Fibroblast of lung (primary cell): ENCODE measurements at regions not wholly inside any gene's neighbourhood (a gene's known extent, or its start where the extent isn't known, plus 50 kb on each side); places are given as distances from the start of the nearest gene placed in this dataset.

ENCODE experiments used
- EZH2 ChIP-seq: IDR thresholded peaks from 2 replicates; pipeline ENCODE4 v1.5.1; 2012; ENCODE audit warnings: low read length, control low read depth, mild to moderate bottlenecking; ENCODE audit errors: missing control alignments
- TF ChIP-seq, protein P1 (sequence below), 2 donors: IDR thresholded peaks in 1 of 2; conservative IDR thresholded peaks in 1 of 2; 1 replicate in 1 of 2; 2 replicates in 1 of 2; pipeline ENCODE4 v1.5.1; 2011 to 2012; ENCODE audit warnings: low read length in 2 of 2, control low read depth in 1 of 2, inconsistent platforms in 1 of 2, low read depth in 1 of 2, mild to moderate bottlenecking in 1 of 2

DNA sequence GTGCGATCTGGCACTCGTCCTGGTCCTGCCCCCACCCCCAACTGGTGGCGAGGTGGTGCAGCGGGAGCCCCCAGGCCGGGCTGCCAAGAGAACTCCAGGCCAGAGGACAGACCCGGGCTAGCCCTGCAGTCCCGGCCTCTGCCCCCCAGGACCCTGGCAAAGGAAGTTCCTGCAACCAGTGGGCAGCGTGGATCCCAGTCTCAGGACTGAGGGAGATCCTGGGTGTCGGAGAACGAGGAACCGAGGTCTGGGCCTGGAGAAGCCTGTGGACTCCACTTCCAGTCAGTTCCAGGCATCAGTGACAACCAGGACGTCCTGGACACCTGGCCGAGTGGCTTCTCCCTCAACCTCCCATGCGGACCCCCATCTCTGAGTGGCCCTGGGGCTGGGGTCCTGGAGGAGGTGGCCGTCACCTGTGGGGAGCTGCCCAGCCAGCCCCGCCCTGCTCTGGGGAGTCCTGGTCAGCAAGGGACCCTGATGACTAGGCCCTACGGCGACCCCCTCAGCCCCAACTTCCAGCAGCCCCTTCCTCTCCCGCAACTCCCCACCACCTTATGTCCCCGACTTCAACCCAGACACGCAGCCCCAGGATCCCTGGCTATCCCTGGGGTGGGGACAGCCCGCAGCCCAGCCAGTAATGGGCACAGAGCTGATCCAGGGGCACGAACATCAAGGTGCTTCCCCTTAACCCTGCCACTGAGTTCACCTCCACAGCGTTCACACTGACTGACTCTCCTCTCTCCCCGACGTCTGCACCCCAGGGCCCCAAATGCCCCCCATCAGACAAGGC, 53.7 kb upstream of the NKX1-1 start:
- TF ChIP-seq, protein P1, sequence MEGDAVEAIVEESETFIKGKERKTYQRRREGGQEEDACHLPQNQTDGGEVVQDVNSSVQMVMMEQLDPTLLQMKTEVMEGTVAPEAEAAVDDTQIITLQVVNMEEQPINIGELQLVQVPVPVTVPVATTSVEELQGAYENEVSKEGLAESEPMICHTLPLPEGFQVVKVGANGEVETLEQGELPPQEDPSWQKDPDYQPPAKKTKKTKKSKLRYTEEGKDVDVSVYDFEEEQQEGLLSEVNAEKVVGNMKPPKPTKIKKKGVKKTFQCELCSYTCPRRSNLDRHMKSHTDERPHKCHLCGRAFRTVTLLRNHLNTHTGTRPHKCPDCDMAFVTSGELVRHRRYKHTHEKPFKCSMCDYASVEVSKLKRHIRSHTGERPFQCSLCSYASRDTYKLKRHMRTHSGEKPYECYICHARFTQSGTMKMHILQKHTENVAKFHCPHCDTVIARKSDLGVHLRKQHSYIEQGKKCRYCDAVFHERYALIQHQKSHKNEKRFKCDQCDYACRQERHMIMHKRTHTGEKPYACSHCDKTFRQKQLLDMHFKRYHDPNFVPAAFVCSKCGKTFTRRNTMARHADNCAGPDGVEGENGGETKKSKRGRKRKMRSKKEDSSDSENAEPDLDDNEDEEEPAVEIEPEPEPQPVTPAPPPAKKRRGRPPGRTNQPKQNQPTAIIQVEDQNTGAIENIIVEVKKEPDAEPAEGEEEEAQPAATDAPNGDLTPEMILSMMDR (conservative IDR thresholded peaks at IDR 0.05 in 1 of 2, IDR thresholded peaks at IDR 0.05 in 1 of 2; ENCODE audit: low read depth in 1 of 2, low read length in 2 of 2) = no peak
- no peak for TF ChIP-seq EZH2
